ENCODE measurements at regions not wholly inside any gene's neighbourhood (a gene's known extent, or its start where the extent isn't known, plus 50 kb on each side); places are given as distances from the start of the nearest gene placed in this dataset.

GRCh38 chr14:54325766-54326165 lies 71.0 kb upstream of the CDKN3 start:
- TF ChIP-seq EZH2 (IDR thresholded peaks at IDR 0.05; ENCODE audit: insufficient read depth, poor library complexity, severe bottlenecking) (no peak), EZH2phosphoT487 (IDR thresholded peaks at IDR 0.05; ENCODE audit: insufficient read depth, low read depth) (no peak)

Measured in GM23248 (cell line).